IMR-90 (cell line): ENCODE measurements at regions not wholly inside any gene's neighbourhood (a gene's known extent, or its start where the extent isn't known, plus 50 kb on each side); places are given as distances from the start of the nearest gene placed in this dataset.

Source experiments
- ATAC-seq: fragments of 200-7000 bp; cut with Tn5 transposase; 2 replicates; pipeline ENCODE4 v1.9.1; 2020; ENCODE audit warnings: low read depth, mild to moderate bottlenecking, moderate library complexity
- BruUV-seq: library from RNA; stranded (reverse); fragments of 400-500 nt; replicated peaks from 2 replicates; lab custom pipeline; 2021; lab: Mats Ljungman, UMichigan
- CTCF ChIA-PET: fragments of 300-600 bp; formaldehyde crosslinking; extraction: SDS; loops from one replicate; lab custom pipeline; 2021; ENCODE audit warnings: antibody characterized with exemption; lab: Yijun Ruan, JAX
- POLR2A ChIA-PET: fragments of 300-600 bp; sonication (Branson Sonifier 250); formaldehyde crosslinking; loops from one replicate; lab custom pipeline; 2022; ENCODE audit warnings: antibody characterized with exemption; ENCODE audit not compliant: unreplicated experiment; lab: Charles Lee
- DNase-seq: peaks from one replicate; pipeline ENCODE4 v3.0.0; 2013
- H2AFZ ChIP-seq: replicated peaks from 2 replicates; pipeline ENCODE3; 2013; ENCODE audit warnings: low read length, mild to moderate bottlenecking; ENCODE audit not compliant: poor library complexity
- H2AK5ac ChIP-seq: 2 replicates; pipeline ENCODE4 v1.6.1; 2013; ENCODE audit warnings: low read depth, low read length, inconsistent platforms
- H2AK9ac ChIP-seq: replicated peaks from 2 replicates; pipeline ENCODE3; 2013; ENCODE audit warnings: mild to moderate bottlenecking, low read depth, low read length, moderate library complexity; ENCODE audit not compliant: poor library complexity
- H2BK120ac ChIP-seq: 2 replicates; pipeline ENCODE4 v1.6.1; 2013; ENCODE audit warnings: low read depth, low read length, inconsistent platforms
- H2BK15ac ChIP-seq: 3 replicates; pipeline ENCODE4 v1.6.1; 2013; ENCODE audit warnings: low read depth, low read length, inconsistent platforms
- H2BK20ac ChIP-seq: 2 replicates; pipeline ENCODE4 v1.6.1; 2013; ENCODE audit warnings: low read depth, mild to moderate bottlenecking, inconsistent platforms, low read length, moderate library complexity
- H2BK5ac ChIP-seq: 2 replicates; pipeline ENCODE4 v1.6.1; 2013; ENCODE audit warnings: mild to moderate bottlenecking, low read depth, low read length, inconsistent platforms; ENCODE audit not compliant: poor library complexity, severe bottlenecking
- H3K14ac ChIP-seq: replicated peaks from 2 replicates; pipeline ENCODE4 v1.6.1; 2013; ENCODE audit warnings: low read depth, low read length, inconsistent platforms
- H3K18ac ChIP-seq: 2 replicates; pipeline ENCODE4 v1.6.1; 2013; ENCODE audit warnings: low read depth, low read length, control low read depth
- H3K23ac ChIP-seq: 2 replicates; pipeline ENCODE4 v1.6.1; 2013; ENCODE audit warnings: low read depth, low read length, inconsistent platforms
- H3K27ac ChIP-seq: 2 replicates; pipeline ENCODE4 v1.5.1; 2013; ENCODE audit warnings: mild to moderate bottlenecking, control low read depth, low read length; ENCODE audit not compliant: insufficient read depth
- H3K27me3 ChIP-seq: 2 replicates; pipeline ENCODE4 v1.6.1; 2013; ENCODE audit warnings: low read length; ENCODE audit not compliant: control insufficient read depth, insufficient read depth
- H3K36me3 ChIP-seq: 2 replicates; pipeline ENCODE4 v1.6.1; 2013; ENCODE audit warnings: low read length, mixed read lengths; ENCODE audit not compliant: control insufficient read depth, insufficient read depth
- H3K4ac ChIP-seq: 2 replicates; pipeline ENCODE4 v1.6.1; 2013; ENCODE audit warnings: low read depth, low read length, inconsistent platforms
- H3K4me1 ChIP-seq: 2 replicates; pipeline ENCODE4 v1.6.1; 2013; ENCODE audit warnings: low read length, mixed read lengths; ENCODE audit not compliant: control insufficient read depth, insufficient read depth
- H3K4me2 ChIP-seq: 2 replicates; pipeline ENCODE4 v1.6.1; 2013; ENCODE audit warnings: low read depth, mild to moderate bottlenecking, control low read depth, low read length, moderate library complexity
- H3K4me3 ChIP-seq: 2 replicates; pipeline ENCODE4 v1.5.1; 2013; ENCODE audit warnings: low read depth, mild to moderate bottlenecking, control low read depth, low read length, moderate library complexity; ENCODE audit not compliant: insufficient read depth
- H3K56ac ChIP-seq: 2 replicates; pipeline ENCODE4 v1.6.1; 2013; ENCODE audit warnings: low read length, inconsistent platforms; ENCODE audit not compliant: insufficient read depth; ENCODE audit errors: extremely low read depth
- H3K79me1 ChIP-seq, 2 experiments: 2 replicates each; pipeline ENCODE4 v1.6.1; 2013; ENCODE audit warnings: low read length in 2 of 2, inconsistent platforms in 1 of 2, low read depth in 1 of 2
- H3K9ac ChIP-seq: 2 replicates; pipeline ENCODE4 v1.6.1; 2013; ENCODE audit warnings: low read depth, low read length, control low read depth
- H3K9me1 ChIP-seq: 2 replicates; pipeline ENCODE4 v1.6.1; 2013; ENCODE audit warnings: low read length, inconsistent platforms; ENCODE audit not compliant: insufficient read depth
- H3K9me3 ChIP-seq: 2 replicates; pipeline ENCODE4 v1.6.1; 2013; ENCODE audit warnings: low read length; ENCODE audit not compliant: control insufficient read depth, insufficient read depth
- H4K20me1 ChIP-seq: 2 replicates; pipeline ENCODE4 v1.6.1; 2013; ENCODE audit warnings: low read length, inconsistent platforms; ENCODE audit not compliant: insufficient read depth
- H4K5ac ChIP-seq: 2 replicates; pipeline ENCODE4 v1.6.1; 2013; ENCODE audit warnings: mild to moderate bottlenecking, low read depth, low read length, control low read depth
- H4K8ac ChIP-seq, 2 experiments: 2 replicates each; pipeline ENCODE4 v1.6.1; 2013; ENCODE audit warnings: low read depth in 2 of 2, low read length in 2 of 2, control low read depth in 1 of 2, inconsistent platforms in 1 of 2
- H4K91ac ChIP-seq: 2 replicates; pipeline ENCODE4 v1.6.1; 2013; ENCODE audit warnings: low read depth, low read length, inconsistent platforms; ENCODE audit not compliant: insufficient read depth
- CEBPB ChIP-seq: IDR thresholded peaks from 2 replicates; pipeline ENCODE4 v1.6.1; 2012; ENCODE audit warnings: low read depth, low read length, improper control_type of control experiment
- MAFK ChIP-seq: IDR thresholded peaks from 2 replicates; pipeline ENCODE4 v1.6.1; 2012; ENCODE audit warnings: low read depth, low read length, improper control_type of control experiment
- SMC3 ChIP-seq: fragments of 150-350 bp; IDR thresholded peaks from 2 replicates; pipeline ENCODE4 v1.6.1; 2016; ENCODE audit warnings: low read depth, mild to moderate bottlenecking, antibody characterized with exemption, low read length, moderate library complexity
- WGBS, 2 experiments: methylation state at CpG; one replicate each; pipeline versions ENCODE4 v1.1.5 to v1.1.7; 2013; ENCODE audit warnings: missing lambda C conversion rate in 2 of 2; ENCODE audit not compliant: insufficient read length in 1 of 2; ENCODE audit errors: extremely low coverage in 2 of 2; 5-methylcytosine and 5-hydroxymethylcytosine counted together
- dilution Hi-C: fragments of 300-500 bp; cut with HindIII; formaldehyde crosslinking; loops from one replicate; pipeline ENCODE4 v1.14.3; 2018; ENCODE audit warnings: low sequenced_read_pairs; ENCODE audit not compliant: unreplicated experiment
- in situ Hi-C: fragments of 300-500 bp; cut with MboI; formaldehyde crosslinking; loops from 3 replicates; pipeline ENCODE4 v1.14.3; 2019; ENCODE audit warnings: low sequenced_read_pairs, inconsistent platforms, mixed read lengths
- intact Hi-C: fragments of 100-400 bp; cut with micrococcal nuclease; formaldehyde crosslinking; loops from 2 replicates; pipeline ENCODE4 v1.10.0; 2022

DNA sequence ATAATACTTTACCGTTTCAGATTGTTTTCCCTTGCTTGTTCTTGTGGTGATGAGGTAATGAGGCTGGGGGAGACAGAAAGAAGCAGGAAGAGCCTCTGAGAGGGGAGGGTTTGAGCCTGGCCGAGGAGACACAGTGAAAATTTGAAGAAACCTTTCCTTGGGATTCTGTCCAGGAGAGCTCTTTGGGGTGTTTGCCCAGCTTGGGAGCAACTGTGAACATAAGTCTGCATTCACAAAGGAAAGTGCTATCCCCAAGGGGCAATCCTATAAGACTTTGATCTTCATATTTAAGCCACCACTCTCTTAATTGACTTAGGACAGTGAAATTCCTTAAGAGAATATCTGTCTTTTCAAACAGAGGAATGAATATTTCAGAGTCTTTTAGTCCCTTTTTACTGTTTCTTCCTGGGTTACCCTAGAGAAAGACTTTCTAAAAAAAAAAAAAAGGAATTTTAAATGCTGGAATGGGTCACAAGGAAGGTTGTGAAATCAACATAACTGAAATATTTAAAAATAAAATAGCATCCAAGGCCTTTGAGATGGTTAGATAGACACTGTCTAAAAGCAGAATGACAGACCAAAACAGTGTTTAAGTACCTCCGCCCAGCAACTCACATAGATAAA is 52.5 kb upstream of the STAM2 start:
- no peaks in the 10 kb centered on the region for H4K20me1 ChIP-seq
- H3K79me1 ChIP-seq = no peaks in the 10 kb centered on the region
- H2AFZ ChIP-seq = peak overlapping the region; percentile 54
- peak overlapping the region; percentile 70 for H3K4me2 ChIP-seq
- dilution Hi-C loops = no loop called here
- H3K14ac ChIP-seq = peak overlapping the region; percentile 31; the same call in 1 of the 2 replicates
- 0 out of 3 replicates have a peak overlapping the region, but pooled peaks have one; percentile 7 for H2BK15ac ChIP-seq
- peak overlapping the region in 1 of 2 experiments; percentile 44; a peak in 3 of 4 replicates for H4K8ac ChIP-seq
- peaks cover 4% of the 10 kb centered on the region for H3K4me1 ChIP-seq
- no CpG with 5 or more reads among the region's 3 CpGs for WGBS, 2 experiments
- peak; percentile 9 for DNase-seq
- H3K18ac ChIP-seq = peak overlapping the region; percentile 64
- H3K9me1 ChIP-seq = 0 out of 2 replicates have a peak, but pooled peaks cover 4% of the 10 kb centered on the region
- intact Hi-C loops = no loop called here
- CTCF ChIA-PET = no interaction called here
- peak; percentile 36; the same call in 1 of the 2 replicates for TF ChIP-seq CEBPB
- no peak for TF ChIP-seq SMC3
- TF ChIP-seq MAFK = no peak
- H4K5ac ChIP-seq = peak overlapping the region; percentile 94; the same call in 1 of the 2 replicates
- POLR2A ChIA-PET = no interaction called here
- H3K27ac ChIP-seq = peak overlapping the region; percentile 90; the same call in 1 of the 2 replicates
- peak; percentile 68 for ATAC-seq
- no peaks in the 10 kb centered on the region for H3K9me3 ChIP-seq
- peak overlapping the region; percentile 75 for H2BK120ac ChIP-seq
- no TSS peak for BruUV-seq
- H3K36me3 ChIP-seq = no peaks in the 10 kb centered on the region
- in situ Hi-C loops = no loop called here
- peak overlapping the region; percentile 57; the same call in 1 of the 2 replicates for H2BK20ac ChIP-seq
- peak overlapping the region; percentile 50 for H2BK5ac ChIP-seq
- peak overlapping the region; percentile 46; the same call in 1 of the 2 replicates for H3K4ac ChIP-seq
- peak overlapping the region; percentile 12 for H3K9ac ChIP-seq
- no peak overlapping the region for H3K4me3 ChIP-seq
- H2AK5ac ChIP-seq = no peak overlapping the region
- H4K91ac ChIP-seq = peak overlapping the region; percentile 44; the same call in 1 of the 2 replicates
- peak overlapping the region; percentile 31 for H2AK9ac ChIP-seq
- no peaks in the 10 kb centered on the region for H3K27me3 ChIP-seq
- H3K23ac ChIP-seq = 0 out of 2 replicates have a peak overlapping the region, but pooled peaks have one; percentile 24
- H3K56ac ChIP-seq = no peak overlapping the region
